ENCODE measurements at regions not wholly inside any gene's neighbourhood (a gene's known extent, or its start where the extent isn't known, plus 50 kb on each side); places are given as distances from the start of the nearest gene placed in this dataset.

DNA sequence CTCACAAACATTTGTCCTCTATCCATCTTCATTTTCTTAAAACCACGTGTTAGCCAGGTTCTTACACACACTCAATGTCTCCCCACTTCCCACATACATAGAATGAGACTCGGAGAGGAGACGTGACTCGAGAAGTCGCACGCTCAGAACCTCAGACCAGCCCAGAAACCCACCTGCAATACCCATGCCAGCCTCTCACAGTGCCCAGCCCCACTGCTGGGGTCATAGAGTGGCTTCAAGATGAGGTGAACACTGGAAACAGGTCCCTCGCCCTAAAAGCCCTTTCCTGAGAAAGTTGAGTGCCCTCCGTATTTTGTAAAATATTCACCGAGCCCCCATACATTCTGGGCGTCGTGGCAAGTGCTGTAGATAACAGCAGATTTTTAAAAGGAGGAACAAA is 487.4 kb downstream of the EIPR1 start:
- DNase-seq, result no peak

DNA sequence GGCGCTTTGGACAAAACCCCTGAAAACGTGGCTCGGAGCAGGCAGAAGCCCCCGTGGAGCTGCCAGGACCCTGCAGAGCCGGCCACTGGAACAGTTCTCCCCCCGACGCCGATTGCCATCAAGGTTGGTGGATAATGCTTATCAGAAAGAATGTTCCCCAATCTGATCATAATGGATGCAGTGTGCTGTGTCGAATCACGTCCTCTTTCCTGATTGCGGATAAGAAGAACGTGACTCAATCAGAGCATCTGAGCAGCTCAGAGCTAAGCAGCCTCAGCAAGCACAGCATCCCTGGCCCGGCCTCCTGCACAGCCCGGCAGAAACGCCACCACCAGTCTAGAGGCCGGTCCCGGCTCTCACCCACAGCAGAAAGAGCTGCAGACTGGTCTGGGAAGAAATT is 488.0 kb downstream of the EIPR1 start:
- DNase-seq, result no peak

- DNase-seq, result no peak
Observed at GRCh38 chr2:2889141-2889540, 488.5 kb downstream of the EIPR1 start.

DNA sequence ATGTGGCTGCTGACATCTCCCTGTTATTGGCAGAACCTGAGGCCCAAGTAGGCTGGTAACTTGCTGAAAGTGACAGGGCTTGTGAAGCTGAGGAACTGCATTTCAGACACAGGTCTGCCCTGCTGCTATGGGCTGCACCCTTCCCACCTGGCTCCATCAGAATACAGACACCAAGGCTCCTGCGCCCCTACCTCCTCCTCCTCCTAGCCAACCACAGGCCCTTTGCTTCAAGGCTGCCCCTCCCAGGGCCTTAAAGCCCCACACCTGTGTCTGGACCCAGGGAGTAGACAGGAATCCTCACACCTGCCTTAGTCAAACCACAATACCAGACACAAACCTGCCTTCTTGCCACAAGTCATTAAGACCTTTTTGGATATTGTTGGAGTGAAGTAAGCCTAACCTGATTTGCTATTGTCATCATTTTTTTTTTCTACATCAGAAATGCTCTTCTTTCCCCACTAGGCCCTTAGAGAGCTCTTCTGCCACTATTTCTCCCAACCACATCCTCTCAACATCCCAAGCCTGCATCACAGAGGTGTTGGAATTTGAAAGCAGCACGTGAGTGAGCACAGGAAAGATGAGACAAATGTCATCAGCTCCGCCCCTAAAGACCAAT is 489.7 kb downstream of the EIPR1 start:
- no peak for DNase-seq

- DNase-seq, result no peak
Observed at GRCh38 chr2:2886922-2887321, 490.7 kb downstream of the EIPR1 start.

DNA sequence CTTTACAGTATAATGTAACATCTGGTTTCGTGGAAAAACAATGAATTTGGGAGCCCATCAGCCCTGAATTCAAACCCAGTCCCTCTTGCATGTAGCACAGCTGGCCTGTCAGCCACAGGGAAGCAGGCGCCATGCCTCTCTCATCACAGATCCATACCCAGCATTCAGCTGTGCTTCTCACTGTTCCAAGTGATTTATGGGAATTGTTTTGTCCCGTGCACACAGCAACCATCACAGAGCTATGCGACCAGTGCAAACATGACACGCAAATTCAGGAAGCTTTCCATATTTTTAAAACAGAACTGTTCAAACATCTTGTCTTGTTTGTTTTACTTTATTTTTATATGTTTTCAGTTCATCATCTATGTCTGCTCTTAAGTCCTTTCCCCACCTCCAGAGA is 496.1 kb downstream of the EIPR1 start:
- no peak for DNase-seq

DNA sequence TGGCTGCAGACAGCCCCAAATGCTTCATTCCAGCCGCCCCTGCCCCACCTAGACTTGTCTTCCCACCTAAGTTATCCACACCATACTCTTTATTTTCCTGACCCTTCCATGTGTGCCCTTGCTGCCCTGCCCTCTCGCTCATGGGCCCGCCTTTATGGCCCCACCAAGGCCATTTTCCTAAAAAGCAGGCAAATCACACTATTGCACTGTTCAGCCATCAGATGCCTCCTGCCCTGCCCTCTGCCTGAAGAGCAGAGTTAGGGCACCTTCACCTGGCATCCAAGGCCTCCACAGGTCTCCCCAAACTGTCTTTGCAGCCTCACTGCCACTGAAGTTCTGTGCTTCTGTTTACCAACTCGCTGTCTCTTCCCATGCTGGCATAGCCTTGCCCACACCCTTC is 496.7 kb downstream of the EIPR1 start:
- no peak for DNase-seq

DNA sequence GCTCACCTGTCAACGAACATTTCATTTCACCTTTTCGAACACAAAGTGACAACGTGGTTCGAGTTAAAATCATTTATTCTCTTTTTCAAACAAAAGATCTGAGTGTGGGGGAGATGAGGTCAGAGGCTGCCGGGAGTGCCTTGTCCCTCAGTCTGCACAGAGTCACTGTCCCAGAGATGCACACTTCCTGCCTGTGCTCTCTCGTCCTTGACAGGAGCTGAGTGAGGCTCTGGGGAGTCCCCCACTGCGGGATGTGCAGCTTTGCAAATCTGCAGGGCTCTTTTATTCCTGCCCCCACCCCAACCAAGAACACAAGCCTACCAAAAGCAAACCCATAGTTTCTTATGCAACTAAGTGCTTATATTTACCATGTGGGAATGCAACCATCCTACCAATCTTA is 497.8 kb downstream of the EIPR1 start:
- DNase-seq, result no peak

DNA sequence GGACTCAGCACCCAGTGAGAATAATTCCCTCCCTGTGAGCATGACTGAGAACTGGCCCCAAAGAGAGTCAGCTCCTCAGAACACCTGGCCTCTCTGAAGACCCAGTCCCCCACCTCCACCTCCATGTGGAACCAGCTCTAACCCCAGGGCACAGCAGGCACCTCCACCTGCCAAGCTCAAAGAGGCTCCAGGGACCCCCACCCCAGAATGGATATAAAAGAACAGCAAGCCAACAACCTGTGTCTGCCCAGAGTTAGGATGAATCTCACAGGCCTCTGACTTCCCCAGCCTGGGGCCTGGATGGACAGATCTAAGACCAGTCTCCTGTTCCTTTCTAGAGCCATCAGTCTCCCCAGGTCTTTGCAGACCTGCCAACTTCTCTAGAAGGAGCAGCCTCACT is 498.5 kb downstream of the EIPR1 start:
- DNase-seq, result no peak

DNA sequence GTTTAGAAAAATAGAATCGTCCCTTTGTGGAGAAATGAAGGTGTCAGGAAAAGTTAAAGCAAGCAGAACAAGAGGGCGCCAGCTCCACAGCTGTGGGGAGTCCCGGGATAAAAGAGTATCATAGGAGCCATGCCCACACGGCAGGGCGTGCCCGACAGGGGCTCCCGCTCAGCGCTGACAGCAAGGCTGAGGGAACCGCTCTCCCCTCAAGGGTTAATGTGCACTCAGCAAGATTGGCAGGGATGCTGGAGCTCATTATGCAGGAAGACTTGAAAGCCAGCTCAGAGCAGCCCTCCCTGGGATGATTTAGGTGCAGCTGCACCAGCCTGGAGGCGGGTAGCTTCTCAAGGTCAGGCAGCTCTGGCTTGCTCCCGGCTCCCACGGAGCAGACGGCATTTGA is 500.2 kb downstream of the EIPR1 start:
- no peak for DNase-seq

DNA sequence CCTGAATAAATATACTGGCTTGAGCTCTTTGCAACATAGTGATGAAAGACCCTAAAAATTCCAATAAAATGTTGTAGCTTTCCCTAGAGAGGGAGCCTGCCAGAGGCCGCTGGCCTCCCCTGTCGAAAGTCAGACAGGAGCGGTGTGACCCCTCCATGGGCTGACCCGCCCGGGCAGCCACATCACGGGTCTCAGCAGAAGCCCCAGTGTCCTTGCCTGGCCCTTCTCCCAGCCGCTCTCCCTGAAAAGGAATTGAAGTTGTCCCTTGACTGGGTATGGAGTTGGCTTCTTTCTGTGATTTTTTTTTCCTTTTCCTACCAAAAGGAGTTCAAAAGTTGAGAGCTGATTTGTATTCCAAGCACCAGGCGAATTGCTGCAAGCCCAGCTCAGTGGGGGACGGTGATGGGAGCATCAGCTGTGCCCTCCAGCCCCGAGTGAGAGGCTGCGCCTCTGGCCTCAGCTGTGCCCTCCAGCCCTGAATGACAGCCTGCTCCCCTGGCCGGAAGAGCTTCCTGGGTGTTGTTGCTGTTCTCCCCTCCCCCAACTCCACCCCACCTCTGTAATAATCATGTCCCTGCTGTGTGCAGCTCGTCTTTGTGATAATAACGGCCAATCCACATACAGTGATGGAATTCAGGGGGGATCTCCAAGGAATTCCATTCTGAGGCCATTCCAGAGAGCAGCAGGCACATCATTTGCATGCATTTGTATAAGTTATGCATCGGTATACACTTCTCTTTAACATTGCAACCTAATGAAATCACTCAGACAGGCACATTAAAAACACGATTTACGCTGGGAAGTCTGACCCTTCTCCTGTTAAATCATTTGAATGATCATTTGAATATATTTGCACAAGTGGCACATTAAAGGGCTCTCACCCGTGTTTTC is 501.0 kb downstream of the EIPR1 start:
- no peak for DNase-seq

GRCh38 chr2:2875831-2876230 is 501.8 kb downstream of the EIPR1 start:
- no peak for DNase-seq

DNA sequence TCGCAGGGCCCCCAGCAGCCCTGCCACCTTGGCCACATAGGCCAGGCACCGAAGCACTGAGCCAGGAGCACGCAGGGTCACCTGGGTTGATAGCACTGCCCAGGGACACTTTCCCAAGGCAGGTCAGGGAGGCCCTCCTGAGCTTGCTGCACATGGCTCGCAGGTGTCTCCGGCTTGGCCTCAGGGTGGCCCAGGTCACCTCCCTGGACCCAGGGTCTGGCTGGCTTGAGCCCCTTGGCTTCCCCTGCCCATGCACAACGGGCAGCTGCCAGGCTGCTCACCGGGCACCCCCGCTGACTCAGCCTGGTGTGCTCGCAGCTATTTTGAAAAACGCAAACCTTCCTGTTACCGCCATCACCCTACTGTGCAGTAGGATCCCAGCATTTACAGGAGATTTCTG is 502.3 kb downstream of the EIPR1 start:
- DNase-seq, result no peak

- no peak for DNase-seq
Observed at GRCh38 chr2:2874805-2875204, 502.8 kb downstream of the EIPR1 start.

DNA sequence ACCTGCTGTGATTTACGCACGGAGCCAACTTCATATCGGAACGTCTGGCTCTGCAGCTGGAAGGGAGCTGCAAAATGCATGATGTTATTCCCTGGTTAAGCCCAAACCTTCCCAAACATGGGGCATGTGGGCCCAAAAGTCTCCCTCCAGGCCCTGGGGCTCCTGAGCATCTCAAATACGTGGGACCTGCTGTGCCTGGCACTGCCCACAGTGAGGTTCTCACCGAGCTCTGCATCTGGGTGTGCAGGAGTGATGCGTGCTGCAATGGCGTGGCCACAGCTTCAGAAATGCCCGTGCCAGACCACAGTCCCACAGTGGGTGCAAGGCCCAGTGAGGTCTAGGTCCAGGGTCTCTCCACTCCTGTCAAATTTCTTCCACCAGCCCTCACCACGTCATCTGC is 503.3 kb downstream of the EIPR1 start:
- no peak for DNase-seq

- no peak for DNase-seq
Observed at GRCh38 chr2:2873450-2873811, 504.2 kb downstream of the EIPR1 start.

DNA sequence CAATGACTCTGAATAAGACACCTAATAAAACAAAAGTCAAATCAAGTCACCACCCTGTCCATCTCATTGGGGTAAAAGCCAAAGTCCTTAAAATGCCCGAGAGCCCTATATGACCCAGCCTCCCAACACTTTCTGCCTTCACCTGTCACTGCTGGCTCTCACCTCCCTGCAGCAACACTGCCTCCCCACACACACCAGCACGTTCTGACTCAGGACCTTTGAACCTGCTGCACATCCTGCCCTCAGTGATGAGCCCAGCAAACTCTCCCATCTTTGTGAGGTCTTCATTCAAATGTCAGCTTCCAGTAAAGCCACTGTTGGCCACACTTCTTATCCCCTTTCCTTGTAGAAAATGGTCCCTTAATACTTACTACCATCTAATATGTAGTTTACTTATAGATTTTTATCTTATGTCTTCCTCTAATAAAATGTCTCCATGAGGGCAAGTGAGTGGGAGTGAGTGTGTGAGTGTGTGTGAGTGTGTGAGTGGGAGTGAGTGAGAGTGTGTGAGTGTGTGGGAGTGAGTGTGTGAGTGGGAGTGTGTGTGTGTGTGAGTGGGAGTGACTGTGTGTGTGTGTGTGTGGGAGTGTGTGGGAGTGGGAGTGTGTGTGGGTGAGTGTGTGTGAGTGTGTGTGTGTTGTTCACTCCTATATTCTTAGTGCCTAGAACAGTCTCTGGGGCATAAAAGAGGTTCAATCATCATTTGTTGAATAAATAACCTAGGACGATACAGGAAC is 504.7 kb downstream of the EIPR1 start:
- no peak for DNase-seq

DNA sequence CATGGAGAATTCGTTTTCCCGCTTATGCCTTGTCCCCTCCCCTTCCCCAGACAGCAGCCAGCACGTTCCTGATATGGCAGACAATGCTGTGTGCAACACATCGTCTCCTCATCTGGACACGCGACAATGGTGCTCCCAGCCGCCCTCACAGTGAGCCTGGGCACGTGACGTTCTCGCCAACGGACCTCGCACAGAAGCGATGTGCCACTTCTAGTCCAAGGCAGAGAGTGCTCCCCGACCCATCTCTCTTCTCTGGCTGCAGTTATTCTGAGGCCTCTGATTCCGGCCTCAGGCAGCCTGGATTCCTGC is 505.4 kb downstream of the EIPR1 start:
- no peak for DNase-seq

DNA sequence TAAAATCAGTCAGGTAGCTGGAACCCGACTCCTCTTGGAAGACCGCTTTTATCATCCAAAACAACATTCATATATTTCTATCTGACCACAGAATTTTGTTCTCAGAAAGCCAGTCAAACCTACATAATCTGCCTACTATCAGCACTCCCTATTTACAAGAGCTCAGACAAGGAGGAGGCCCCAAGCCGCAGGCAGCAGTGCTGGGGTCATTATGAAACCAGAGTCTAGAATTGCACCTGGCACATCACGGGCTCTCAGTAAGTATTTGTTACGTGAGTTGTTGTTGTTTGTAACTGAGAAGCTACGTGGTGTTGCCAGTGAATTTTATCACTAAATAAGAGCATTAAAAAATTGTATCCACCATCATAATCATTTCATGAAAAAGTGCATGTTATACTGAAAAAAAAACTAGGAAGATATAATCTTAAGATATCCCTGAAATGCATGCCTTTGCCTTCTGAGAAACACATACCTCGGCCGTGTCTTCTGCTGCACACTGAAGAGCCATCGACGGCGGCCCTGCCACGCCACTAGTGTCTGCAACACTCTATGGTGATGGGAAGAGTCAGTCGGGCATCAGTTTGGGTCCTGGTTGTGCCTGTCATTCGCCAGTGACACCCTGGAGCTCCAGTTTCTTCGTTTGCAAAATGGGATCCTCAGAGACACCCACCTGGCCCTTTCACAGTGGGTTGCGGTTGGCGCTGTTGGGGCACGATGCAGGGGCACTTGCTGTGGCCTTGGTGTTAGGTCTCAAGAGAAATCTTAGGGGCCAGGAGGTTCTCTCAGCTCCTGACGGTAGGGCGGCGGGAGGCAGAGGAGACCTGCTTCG is 505.9 kb downstream of the EIPR1 start:
- DNase-seq, result no peak

GRCh38 chr2:2870106-2870505 is 507.5 kb downstream of the EIPR1 start:
- DNase-seq, result no peak

GRCh38 chr2:2869553-2869952 is 508.1 kb downstream of the EIPR1 start:
- DNase-seq, result no peak

DNA sequence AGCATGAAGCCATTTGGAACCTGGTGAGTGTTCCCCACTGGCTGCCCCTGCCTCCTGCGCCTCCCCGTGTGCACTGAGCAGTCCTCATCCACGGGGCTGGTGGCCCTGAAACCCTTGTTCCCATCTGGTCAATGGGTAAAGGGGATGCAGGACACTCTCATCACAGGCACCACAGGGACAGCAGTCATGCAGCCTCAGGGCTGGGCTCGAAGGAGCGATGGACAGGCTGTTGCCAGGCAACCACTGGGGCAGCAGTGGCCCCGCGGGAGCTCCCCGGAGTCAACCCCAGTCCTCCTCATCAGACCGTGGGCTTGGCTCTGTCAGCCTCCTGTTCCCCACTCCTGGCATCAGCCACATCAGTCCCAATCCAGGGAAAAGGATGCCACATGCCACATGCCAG is 509.5 kb downstream of the EIPR1 start:
- DNase-seq, result no peak

GRCh38 chr2:2867397-2867979 is 510.1 kb downstream of the EIPR1 start:
- no peak for DNase-seq
